Breast epithelium (tissue), 3 donors: ENCODE measurements at regions not wholly inside any gene's neighbourhood (a gene's known extent, or its start where the extent isn't known, plus 50 kb on each side); places are given as distances from the start of the nearest gene placed in this dataset.

Experiments
- POLR2A ChIP-seq: fragments of 450-650 bp; IDR thresholded peaks from one replicate; pipeline ENCODE4 v1.6.1; 2016; ENCODE audit warnings: antibody characterized with exemption, mild to moderate bottlenecking, moderate library complexity
- POLR2AphosphoS5 ChIP-seq, 3 donors: sonication (generic); formaldehyde crosslinking; IDR thresholded peaks; one replicate each; pipeline ENCODE4 v1.6.1; 2017; ENCODE audit warnings: antibody characterized with exemption in 3 of 3

DNA sequence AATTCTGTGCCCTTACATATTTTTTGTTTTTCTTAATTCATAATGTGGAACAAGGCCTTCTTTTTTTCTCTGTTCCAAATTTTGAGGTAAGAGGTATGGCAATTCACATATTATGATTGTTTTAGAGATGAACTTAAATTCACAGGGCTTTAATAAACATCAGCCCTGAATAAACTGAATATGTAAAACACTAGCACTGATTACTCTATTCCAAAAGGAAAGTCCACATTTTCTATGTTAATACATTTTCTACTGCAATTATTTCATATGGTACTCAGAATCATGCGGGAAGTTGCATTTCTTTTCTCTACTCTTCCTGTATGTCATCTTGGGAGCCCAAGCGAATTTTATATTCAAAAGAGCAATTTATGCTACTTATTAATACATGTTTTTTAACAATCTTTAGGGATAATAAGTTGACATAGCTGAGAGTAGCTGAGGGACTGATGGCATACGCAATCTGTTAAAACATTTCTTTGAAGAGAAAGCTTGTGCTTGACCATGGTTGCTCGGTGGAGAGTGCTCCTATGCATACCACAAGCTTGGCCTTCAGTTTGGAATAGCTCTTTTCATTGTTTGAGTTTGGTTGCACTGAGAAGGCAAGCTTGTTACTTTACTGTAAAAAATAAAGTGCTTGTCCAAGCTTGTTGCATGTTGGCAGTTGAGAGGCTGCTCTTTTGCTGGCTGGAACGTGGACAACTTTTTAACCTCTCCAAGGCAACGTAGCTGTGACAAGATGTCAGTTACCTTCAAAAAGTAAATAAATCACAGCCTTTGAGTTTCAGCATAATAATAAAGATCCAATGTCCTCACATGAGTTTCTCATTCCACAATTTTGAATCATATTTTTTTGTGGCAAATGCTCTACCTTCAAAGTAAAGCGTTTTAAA, 196.3 kb upstream of the SPRY1 start:
- no peak for TF ChIP-seq POLR2A
- TF ChIP-seq POLR2AphosphoS5 (IDR thresholded peaks at IDR 0.05): no peak
